ENCODE measurements at regions not wholly inside any gene's neighbourhood (a gene's known extent, or its start where the extent isn't known, plus 50 kb on each side); places are given as distances from the start of the nearest gene placed in this dataset.

DNA sequence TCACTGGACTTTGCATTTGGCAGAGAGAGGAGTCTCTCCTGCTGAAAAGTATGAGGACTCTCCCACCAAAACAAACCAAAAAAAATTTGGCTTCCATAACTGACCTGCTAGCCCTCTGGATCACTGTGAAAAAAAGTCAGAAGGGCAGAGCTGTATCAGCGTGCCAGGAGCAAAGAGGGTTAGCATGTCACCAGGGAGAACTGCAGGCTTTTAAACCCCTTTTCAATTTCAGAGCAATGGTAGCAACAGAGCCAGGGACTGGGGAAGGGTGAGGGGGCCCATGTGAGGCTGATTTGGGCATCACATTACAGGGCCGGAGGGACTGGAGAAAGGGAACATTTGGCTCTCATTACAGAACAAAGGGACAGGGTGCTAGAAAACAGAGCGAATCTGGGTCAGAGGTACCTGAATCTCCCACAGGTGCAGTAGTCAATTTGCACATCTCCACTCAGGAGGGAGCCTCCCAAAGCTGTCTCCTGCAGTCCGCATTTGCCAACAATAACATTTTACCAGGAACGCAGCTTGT, 185.7 kb upstream of the EYA4 start:
- TF ChIP-seq, protein P1, sequence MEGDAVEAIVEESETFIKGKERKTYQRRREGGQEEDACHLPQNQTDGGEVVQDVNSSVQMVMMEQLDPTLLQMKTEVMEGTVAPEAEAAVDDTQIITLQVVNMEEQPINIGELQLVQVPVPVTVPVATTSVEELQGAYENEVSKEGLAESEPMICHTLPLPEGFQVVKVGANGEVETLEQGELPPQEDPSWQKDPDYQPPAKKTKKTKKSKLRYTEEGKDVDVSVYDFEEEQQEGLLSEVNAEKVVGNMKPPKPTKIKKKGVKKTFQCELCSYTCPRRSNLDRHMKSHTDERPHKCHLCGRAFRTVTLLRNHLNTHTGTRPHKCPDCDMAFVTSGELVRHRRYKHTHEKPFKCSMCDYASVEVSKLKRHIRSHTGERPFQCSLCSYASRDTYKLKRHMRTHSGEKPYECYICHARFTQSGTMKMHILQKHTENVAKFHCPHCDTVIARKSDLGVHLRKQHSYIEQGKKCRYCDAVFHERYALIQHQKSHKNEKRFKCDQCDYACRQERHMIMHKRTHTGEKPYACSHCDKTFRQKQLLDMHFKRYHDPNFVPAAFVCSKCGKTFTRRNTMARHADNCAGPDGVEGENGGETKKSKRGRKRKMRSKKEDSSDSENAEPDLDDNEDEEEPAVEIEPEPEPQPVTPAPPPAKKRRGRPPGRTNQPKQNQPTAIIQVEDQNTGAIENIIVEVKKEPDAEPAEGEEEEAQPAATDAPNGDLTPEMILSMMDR (IDR thresholded peaks at IDR 0.05), result no peak
- DNase-seq (ENCODE audit: low spot score), result no peak
- Histone ChIP-seq H3K27ac (no peak overlapping the region), H3K4me3 (no peak overlapping the region)

DNA sequence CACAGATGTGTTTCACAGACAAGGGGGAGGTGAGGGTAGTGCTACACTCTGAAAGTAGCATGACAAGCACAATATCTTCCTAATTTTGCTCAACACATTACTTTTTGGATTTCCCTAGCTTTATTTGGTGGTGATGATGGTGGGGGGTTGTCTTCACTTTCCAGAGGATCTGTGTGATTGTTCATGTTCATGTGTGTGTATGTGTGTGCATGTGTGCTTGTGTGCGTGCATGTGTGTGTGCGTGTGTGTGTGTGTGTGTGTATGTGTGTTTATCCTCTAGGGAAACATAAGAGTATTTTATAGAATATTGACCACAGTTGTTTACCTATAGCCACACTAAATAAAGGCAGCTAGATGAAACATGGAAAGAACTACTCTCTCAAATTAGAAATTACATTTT, 183.8 kb upstream of the EYA4 start:
- TF ChIP-seq, protein P1 (IDR thresholded peaks at IDR 0.05), result no peak
- Histone ChIP-seq H3K4me3 (no peak overlapping the region), H3K27ac (no peak overlapping the region)
- DNase-seq (ENCODE audit: low spot score), result no peak

DNA sequence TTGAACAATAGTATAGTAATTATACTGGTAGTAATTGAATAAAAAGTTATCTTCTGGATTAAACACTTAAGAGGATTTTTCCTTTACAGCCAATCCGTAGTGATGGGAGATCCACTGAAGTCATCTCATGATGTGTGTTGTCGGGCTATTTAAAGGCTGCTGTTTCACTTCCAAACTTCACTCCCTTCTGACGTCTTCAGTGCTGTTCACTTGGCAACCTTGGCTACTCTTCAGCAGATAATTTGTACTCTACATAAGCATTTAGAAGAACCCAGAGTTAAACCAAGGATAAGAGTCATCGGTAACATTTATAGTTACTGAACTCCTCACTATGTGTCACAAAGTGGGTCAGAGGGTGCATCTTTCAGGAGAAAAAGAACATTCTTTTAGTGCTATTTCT, 179.1 kb upstream of the EYA4 start:
- no peak for DNase-seq (ENCODE audit: low spot score)
- H3K27ac ChIP-seq, result no peak overlapping the region
- peak overlapping the region; percentile 8 for H3K4me3 ChIP-seq
- TF ChIP-seq, protein P1 (IDR thresholded peaks at IDR 0.05), result no peak

GRCh38 chr6:133062696-133063306, 178.4 kb upstream of the EYA4 start:
- H3K27ac ChIP-seq, result no peak overlapping the region
- DNase-seq (ENCODE audit: low spot score), result no peak
- TF ChIP-seq, protein P1 (IDR thresholded peaks at IDR 0.05), result no peak
- no peak overlapping the region for H3K4me3 ChIP-seq

- DNase-seq (ENCODE audit: low spot score), result no peak
- TF ChIP-seq, protein P1 (IDR thresholded peaks at IDR 0.05), result no peak
- Histone ChIP-seq H3K4me3 (no peak overlapping the region), H3K27ac (no peak overlapping the region)
These were observed 173.2 kb upstream of the EYA4 start for GRCh38 chr6:133067960-133068359.

- H3K27ac ChIP-seq, result no peak overlapping the region
These were observed 170.6 kb upstream of the EYA4 start for GRCh38 chr6:133070410-133071043.

More at GRCh38 chr6:133070410-133071043, 170.6 kb upstream of the EYA4 start:
- no peak overlapping the region for H3K4me3 ChIP-seq
- TF ChIP-seq, protein P1 (IDR thresholded peaks at IDR 0.05), result no peak
- DNase-seq (ENCODE audit: low spot score), result no peak

Data from coronary artery (tissue), 2 donors.